ENCODE measurements at regions not wholly inside any gene's neighbourhood (a gene's known extent, or its start where the extent isn't known, plus 50 kb on each side); places are given as distances from the start of the nearest gene placed in this dataset.

GRCh38 chr2:102950371-102950946 is 188.6 kb downstream of the TMEM182 start:
- H3K4me1 ChIP-seq = no peaks in the 10 kb centered on the region
- no peak for DNase-seq (ENCODE audit: extremely low spot score in 2 of 2)
- H3K9me3 ChIP-seq = no peaks in the 10 kb centered on the region

GRCh38 chr2:102951249-102951648 is 189.4 kb downstream of the TMEM182 start:
- no peak for DNase-seq (ENCODE audit: extremely low spot score in 2 of 2)
- Histone ChIP-seq H3K27ac (no peak overlapping the region), H3K4me3 (no peak overlapping the region), H3K27me3 (no peaks in the 10 kb centered on the region), H3K9me3 (no peaks in the 10 kb centered on the region), H3K36me3 (no peaks in the 10 kb centered on the region), H3K4me1 (no peaks in the 10 kb centered on the region)
- intact Hi-C loops (cut with DNase I) = no loop called here
- TF ChIP-seq POLR2AphosphoS5 (IDR thresholded peaks at IDR 0.05; ENCODE audit: insufficient read depth in 1 of 2, low read depth in 1 of 2) (no peak), POLR2A (IDR thresholded peaks at IDR 0.05) (no peak)
- TF ChIP-seq, protein P1, sequence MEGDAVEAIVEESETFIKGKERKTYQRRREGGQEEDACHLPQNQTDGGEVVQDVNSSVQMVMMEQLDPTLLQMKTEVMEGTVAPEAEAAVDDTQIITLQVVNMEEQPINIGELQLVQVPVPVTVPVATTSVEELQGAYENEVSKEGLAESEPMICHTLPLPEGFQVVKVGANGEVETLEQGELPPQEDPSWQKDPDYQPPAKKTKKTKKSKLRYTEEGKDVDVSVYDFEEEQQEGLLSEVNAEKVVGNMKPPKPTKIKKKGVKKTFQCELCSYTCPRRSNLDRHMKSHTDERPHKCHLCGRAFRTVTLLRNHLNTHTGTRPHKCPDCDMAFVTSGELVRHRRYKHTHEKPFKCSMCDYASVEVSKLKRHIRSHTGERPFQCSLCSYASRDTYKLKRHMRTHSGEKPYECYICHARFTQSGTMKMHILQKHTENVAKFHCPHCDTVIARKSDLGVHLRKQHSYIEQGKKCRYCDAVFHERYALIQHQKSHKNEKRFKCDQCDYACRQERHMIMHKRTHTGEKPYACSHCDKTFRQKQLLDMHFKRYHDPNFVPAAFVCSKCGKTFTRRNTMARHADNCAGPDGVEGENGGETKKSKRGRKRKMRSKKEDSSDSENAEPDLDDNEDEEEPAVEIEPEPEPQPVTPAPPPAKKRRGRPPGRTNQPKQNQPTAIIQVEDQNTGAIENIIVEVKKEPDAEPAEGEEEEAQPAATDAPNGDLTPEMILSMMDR (IDR thresholded peaks at IDR 0.05) = no peak

More at GRCh38 chr2:102950371-102950946, 188.6 kb downstream of the TMEM182 start:
- Histone ChIP-seq H3K27me3 (no peaks in the 10 kb centered on the region), H3K27ac (no peak overlapping the region), H3K4me3 (no peak overlapping the region), H3K36me3 (no peaks in the 10 kb centered on the region)
- TF ChIP-seq POLR2AphosphoS5 (IDR thresholded peaks at IDR 0.05; ENCODE audit: insufficient read depth in 1 of 2, low read depth in 1 of 2) (no peak), POLR2A (IDR thresholded peaks at IDR 0.05) (no peak)
- TF ChIP-seq, protein P1 (IDR thresholded peaks at IDR 0.05) = no peak
- intact Hi-C loops (cut with DNase I) = no loop called here

GRCh38 chr2:102967451-102967850 is 205.6 kb downstream of the TMEM182 start:
- intact Hi-C loops (cut with DNase I) = no loop called here

DNA sequence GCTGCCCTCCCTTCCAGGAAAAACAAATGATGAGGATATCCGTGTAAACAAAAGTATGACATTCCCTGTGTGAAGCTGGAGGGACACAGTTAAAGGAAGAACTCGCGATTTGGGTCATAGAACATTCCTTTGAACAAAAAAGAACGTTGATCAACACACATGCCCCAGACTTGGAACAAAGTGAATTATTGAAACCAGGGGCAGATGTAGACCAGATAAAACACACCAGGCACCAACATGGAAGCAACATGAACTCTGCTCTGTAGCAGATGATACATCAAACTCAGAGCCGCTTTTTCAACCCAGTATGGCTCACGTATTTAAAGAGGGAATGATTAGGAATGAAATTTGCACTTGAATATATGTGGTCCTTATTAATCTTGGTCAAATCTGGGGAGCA is 206.5 kb downstream of the TMEM182 start:
- TF ChIP-seq POLR2AphosphoS5 (IDR thresholded peaks at IDR 0.05; ENCODE audit: insufficient read depth in 1 of 2, low read depth in 1 of 2) = no peak
- TF ChIP-seq, protein P1 (IDR thresholded peaks at IDR 0.05) = no peak
- TF ChIP-seq POLR2A (IDR thresholded peaks at IDR 0.05) = no peak
- DNase-seq (ENCODE audit: extremely low spot score in 2 of 2) = no peak
- no peak overlapping the region for H3K4me3 ChIP-seq
- H3K4me1 ChIP-seq = no peaks in the 10 kb centered on the region
- H3K27me3 ChIP-seq = no peaks in the 10 kb centered on the region
- H3K36me3 ChIP-seq = no peaks in the 10 kb centered on the region
- H3K9me3 ChIP-seq = no peaks in the 10 kb centered on the region
- intact Hi-C loops (cut with DNase I) = no loop called here
- H3K27ac ChIP-seq = no peak overlapping the region

More at GRCh38 chr2:102967451-102967850, 205.6 kb downstream of the TMEM182 start:
- TF ChIP-seq POLR2A (IDR thresholded peaks at IDR 0.05) = no peak
- TF ChIP-seq, protein P1 (IDR thresholded peaks at IDR 0.05) = no peak
- TF ChIP-seq POLR2AphosphoS5 (IDR thresholded peaks at IDR 0.05; ENCODE audit: insufficient read depth in 1 of 2, low read depth in 1 of 2) = no peak
- Histone ChIP-seq H3K9me3 (no peaks in the 10 kb centered on the region), H3K27ac (no peak overlapping the region), H3K4me1 (no peaks in the 10 kb centered on the region), H3K36me3 (no peaks in the 10 kb centered on the region), H3K4me3 (no peak overlapping the region), H3K27me3 (no peaks in the 10 kb centered on the region)
- DNase-seq (ENCODE audit: extremely low spot score in 2 of 2) = no peak

GRCh38 chr2:102971701-102972100 is 209.9 kb downstream of the TMEM182 start:
- H3K27ac ChIP-seq = no peak overlapping the region

More at GRCh38 chr2:102971701-102972100, 209.9 kb downstream of the TMEM182 start:
- Histone ChIP-seq H3K9me3 (no peaks in the 10 kb centered on the region), H3K36me3 (no peaks in the 10 kb centered on the region), H3K27me3 (no peaks in the 10 kb centered on the region), H3K4me3 (no peak overlapping the region), H3K4me1 (no peaks in the 10 kb centered on the region)
- intact Hi-C loops (cut with DNase I) = no loop called here
- TF ChIP-seq POLR2A (IDR thresholded peaks at IDR 0.05) = no peak
- TF ChIP-seq, protein P1 (IDR thresholded peaks at IDR 0.05) = no peak
- DNase-seq (ENCODE audit: extremely low spot score in 2 of 2) = no peak
